ENCODE measurements at regions not wholly inside any gene's neighbourhood (a gene's known extent, or its start where the extent isn't known, plus 50 kb on each side); places are given as distances from the start of the nearest gene placed in this dataset.

- H3K36me3 ChIP-seq, result no peaks in the 10 kb centered on the region
- no peak for DNase-seq
- no peak for TF ChIP-seq CTCF (IDR thresholded peaks at IDR 0.05; ENCODE audit: borderline replicate concordance)
- peaks cover 68% of the 10 kb centered on the region for H3K4me1 ChIP-seq
- H3K27ac ChIP-seq (replicated peaks), result no peak overlapping the region
- H3K9me3 ChIP-seq (replicated peaks), result no peaks in the 10 kb centered on the region
- intact Hi-C loops (cut with micrococcal nuclease), result no loop called here
- H3K4me3 ChIP-seq, result no peak overlapping the region
- no peaks in the 10 kb centered on the region for H3K27me3 ChIP-seq (ENCODE audit: low read depth)
These were observed 461.8 kb downstream of the SHQ1 start for GRCh38 chr3:72386327-72387000.

GRCh38 chr3:72385167-72385566 is 463.1 kb downstream of the SHQ1 start:
- H3K4me1 ChIP-seq, result peaks cover 67% of the 10 kb centered on the region
- no peak for DNase-seq
- H3K27ac ChIP-seq (replicated peaks), result no peak overlapping the region
- no peaks in the 10 kb centered on the region for H3K9me3 ChIP-seq (replicated peaks)
- intact Hi-C loops (cut with micrococcal nuclease), result no loop called here
- H3K27me3 ChIP-seq (ENCODE audit: low read depth), result no peaks in the 10 kb centered on the region
- no peak for TF ChIP-seq CTCF (IDR thresholded peaks at IDR 0.05; ENCODE audit: borderline replicate concordance)
- no peaks in the 10 kb centered on the region for H3K36me3 ChIP-seq
- H3K4me3 ChIP-seq, result no peak overlapping the region

GRCh38 chr3:72384602-72385001 is 463.6 kb downstream of the SHQ1 start:
- no peak for DNase-seq
- Histone ChIP-seq H3K4me3 (no peak overlapping the region), H3K9me3 (replicated peaks) (no peaks in the 10 kb centered on the region), H3K27ac (replicated peaks) (no peak overlapping the region), H3K4me1 (peaks cover 69% of the 10 kb centered on the region), H3K27me3 (ENCODE audit: low read depth) (no peaks in the 10 kb centered on the region), H3K36me3 (no peaks in the 10 kb centered on the region)
- no peak for TF ChIP-seq CTCF (IDR thresholded peaks at IDR 0.05; ENCODE audit: borderline replicate concordance)
- intact Hi-C loops (cut with micrococcal nuclease), result no loop called here

- no peaks in the 10 kb centered on the region for H3K36me3 ChIP-seq
- H3K4me3 ChIP-seq, result no peak overlapping the region
- H3K27me3 ChIP-seq (ENCODE audit: low read depth), result no peaks in the 10 kb centered on the region
- H3K9me3 ChIP-seq (replicated peaks), result no peaks in the 10 kb centered on the region
- peaks cover 71% of the 10 kb centered on the region for H3K4me1 ChIP-seq
- H3K27ac ChIP-seq (replicated peaks), result no peak overlapping the region
- TF ChIP-seq CTCF (IDR thresholded peaks at IDR 0.05; ENCODE audit: borderline replicate concordance), result no peak
- intact Hi-C loops (cut with micrococcal nuclease), result no loop called here
- DNase-seq, result no peak
These were observed 464.4 kb downstream of the SHQ1 start for GRCh38 chr3:72383883-72384282.

GRCh38 chr3:72383230-72383629 is 465.0 kb downstream of the SHQ1 start:
- Histone ChIP-seq H3K27ac (replicated peaks) (no peak overlapping the region), H3K9me3 (replicated peaks) (no peaks in the 10 kb centered on the region), H3K4me3 (no peak overlapping the region), H3K4me1 (peaks cover 71% of the 10 kb centered on the region), H3K27me3 (ENCODE audit: low read depth) (no peaks in the 10 kb centered on the region), H3K36me3 (peaks cover 6% of the 10 kb centered on the region)
- DNase-seq, result no peak
- TF ChIP-seq CTCF (IDR thresholded peaks at IDR 0.05; ENCODE audit: borderline replicate concordance), result no peak
- intact Hi-C loops (cut with micrococcal nuclease), result no loop called here
